ENCODE measurements at regions not wholly inside any gene's neighbourhood (a gene's known extent, or its start where the extent isn't known, plus 50 kb on each side); places are given as distances from the start of the nearest gene placed in this dataset.

- H3K4me3 ChIP-seq (ENCODE audit: low read depth, low read length) = no peak overlapping the region
- no peaks in the 10 kb centered on the region for H3K36me3 ChIP-seq (ENCODE audit: control insufficient read depth, insufficient read depth, low read length)
- no peaks in the 10 kb centered on the region for H3K27me3 ChIP-seq (ENCODE audit: control insufficient read depth, insufficient read depth, low read length)
- no peak overlapping the region for H3K9ac ChIP-seq
- no peak for TF ChIP-seq CTCF (IDR thresholded peaks at IDR 0.05)
- peaks cover 35% of the 10 kb centered on the region for H3K79me2 ChIP-seq
- no peaks in the 10 kb centered on the region for H3K9me3 ChIP-seq (ENCODE audit: control insufficient read depth, low read length)
- H3K27ac ChIP-seq = no peak overlapping the region
- H2AFZ ChIP-seq = no peak overlapping the region
- no peak overlapping the region for H3K4me2 ChIP-seq (ENCODE audit: low read length)
- H3K4me1 ChIP-seq = peaks cover 6% of the 10 kb centered on the region
Measured at GRCh38 chr7:112888781-112889180, 98.6 kb upstream of the TMEM168 start.

- Histone ChIP-seq H3K9me3 (ENCODE audit: control insufficient read depth, low read length) (no peaks in the 10 kb centered on the region), H3K4me3 (ENCODE audit: low read depth, low read length) (no peak overlapping the region), H3K27me3 (ENCODE audit: control insufficient read depth, insufficient read depth, low read length) (no peaks in the 10 kb centered on the region), H3K79me2 (peaks cover 30% of the 10 kb centered on the region), H3K9ac (no peak overlapping the region), H3K4me2 (ENCODE audit: low read length) (no peak overlapping the region), H2AFZ (no peak overlapping the region), H3K27ac (no peak overlapping the region), H3K36me3 (ENCODE audit: control insufficient read depth, insufficient read depth, low read length) (no peaks in the 10 kb centered on the region), H3K4me1 (peaks cover 6% of the 10 kb centered on the region)
- TF ChIP-seq CTCF (IDR thresholded peaks at IDR 0.05) = no peak
Measured at GRCh38 chr7:112887976-112888375, 97.8 kb upstream of the TMEM168 start.

GRCh38 chr7:112887337-112887736 is 97.1 kb upstream of the TMEM168 start:
- Histone ChIP-seq H3K36me3 (ENCODE audit: control insufficient read depth, insufficient read depth, low read length) (no peaks in the 10 kb centered on the region), H3K4me2 (ENCODE audit: low read length) (no peak overlapping the region), H3K27ac (no peak overlapping the region), H2AFZ (no peak overlapping the region), H3K79me2 (peaks cover 28% of the 10 kb centered on the region), H3K27me3 (ENCODE audit: control insufficient read depth, insufficient read depth, low read length) (no peaks in the 10 kb centered on the region), H3K4me3 (ENCODE audit: low read depth, low read length) (no peak overlapping the region), H3K9ac (no peak overlapping the region), H3K9me3 (ENCODE audit: control insufficient read depth, low read length) (no peaks in the 10 kb centered on the region), H3K4me1 (peaks cover 6% of the 10 kb centered on the region)
- TF ChIP-seq CTCF (IDR thresholded peaks at IDR 0.05) = no peak

GRCh38 chr7:112886208-112886607 is 96.0 kb upstream of the TMEM168 start:
- no peaks in the 10 kb centered on the region for H3K36me3 ChIP-seq (ENCODE audit: control insufficient read depth, insufficient read depth, low read length)
- no peaks in the 10 kb centered on the region for H3K9me3 ChIP-seq (ENCODE audit: control insufficient read depth, low read length)
- TF ChIP-seq CTCF (IDR thresholded peaks at IDR 0.05) = no peak
- peaks cover 35% of the 10 kb centered on the region for H3K79me2 ChIP-seq
- H3K27me3 ChIP-seq (ENCODE audit: control insufficient read depth, insufficient read depth, low read length) = no peaks in the 10 kb centered on the region
- H3K4me3 ChIP-seq (ENCODE audit: low read depth, low read length) = no peak overlapping the region
- no peak overlapping the region for H3K4me2 ChIP-seq (ENCODE audit: low read length)
- no peak overlapping the region for H3K9ac ChIP-seq
- H2AFZ ChIP-seq = no peak overlapping the region
- no peak overlapping the region for H3K27ac ChIP-seq
- peaks cover 9% of the 10 kb centered on the region for H3K4me1 ChIP-seq

- Histone ChIP-seq H3K79me2 (peaks cover 32% of the 10 kb centered on the region), H2AFZ (no peak overlapping the region), H3K27ac (no peak overlapping the region), H3K4me2 (ENCODE audit: low read length) (no peak overlapping the region), H3K36me3 (ENCODE audit: control insufficient read depth, insufficient read depth, low read length) (no peaks in the 10 kb centered on the region), H3K27me3 (ENCODE audit: control insufficient read depth, insufficient read depth, low read length) (no peaks in the 10 kb centered on the region), H3K9me3 (ENCODE audit: control insufficient read depth, low read length) (no peaks in the 10 kb centered on the region), H3K4me3 (ENCODE audit: low read depth, low read length) (no peak overlapping the region), H3K4me1 (peaks cover 9% of the 10 kb centered on the region), H3K9ac (no peak overlapping the region)
- TF ChIP-seq CTCF (IDR thresholded peaks at IDR 0.05) = no peak
Measured at GRCh38 chr7:112882991-112883390, 92.8 kb upstream of the TMEM168 start.

All from parathyroid adenoma (tissue), 2 donors.